ENCODE measurements at regions not wholly inside any gene's neighbourhood (a gene's known extent, or its start where the extent isn't known, plus 50 kb on each side); places are given as distances from the start of the nearest gene placed in this dataset.

- Histone ChIP-seq H3F3A (replicated peaks; ENCODE audit: low read depth) (no peaks in the 10 kb centered on the region), H4K20me1 (replicated peaks; ENCODE audit: insufficient read depth) (no peaks in the 10 kb centered on the region), H3K79me2 (replicated peaks; ENCODE audit: insufficient read depth) (no peaks in the 10 kb centered on the region), H3K36me3 (ENCODE audit: insufficient read depth) (no peaks in the 10 kb centered on the region), H3K27me3 (ENCODE audit: insufficient read depth) (no peaks in the 10 kb centered on the region), H3K4me2 (no peak overlapping the region), H2AFZ (no peak overlapping the region), H3K4me3 (no peak overlapping the region), H3K27ac (ENCODE audit: low read depth) (no peak overlapping the region), H3K4me1 (ENCODE audit: insufficient read depth) (no peaks in the 10 kb centered on the region), H3K9me2 (ENCODE audit: insufficient read depth) (peaks cover 6% of the 10 kb centered on the region; the same call in 1 of the 2 replicates)
- ATAC-seq (no peak), DNase-seq (ENCODE audit: low spot score) (no peak)
- Mint-ChIP-seq H3K4me1 (no peaks in the 10 kb centered on the region), H3K36me3 (ENCODE audit: low read depth) (no peaks in the 10 kb centered on the region), H3K4me3 (no peak overlapping the region), H3K9me3 (peaks cover 4% of the 10 kb centered on the region; the same call in 2 of the 3 replicates), H3K27me3 (ENCODE audit: insufficient read depth, low read depth, poor library complexity) (peaks cover 7% of the 10 kb centered on the region), H3K27ac (no peak overlapping the region)
- TF ChIP-seq JUNB (IDR thresholded peaks at IDR 0.05; ENCODE audit: unreplicated experiment) (no peak), ZNF331 (CRISPR knock-in tag; IDR thresholded peaks at IDR 0.05; ENCODE audit: low read depth) (no peak), ZNF462 (CRISPR knock-in tag; IDR thresholded peaks at IDR 0.05) (no peak), EZH2phosphoT487 (IDR thresholded peaks at IDR 0.05; ENCODE audit: unreplicated experiment) (no peak), STAT1 (IDR thresholded peaks at IDR 0.05; ENCODE audit: unreplicated experiment) (no peak), EZH2 (IDR thresholded peaks at IDR 0.05; ENCODE audit: low read depth, unreplicated experiment) (no peak), CREB1 (CRISPR knock-in tag; IDR thresholded peaks at IDR 0.05; ENCODE audit: low read depth) (no peak), ZNF114 (CRISPR knock-in tag; IDR thresholded peaks at IDR 0.05) (no peak), POLR2AphosphoS5 (IDR thresholded peaks at IDR 0.05; ENCODE audit: low read depth) (no peak), ETS1 (IDR thresholded peaks at IDR 0.05) (no peak), NANOG (IDR thresholded peaks at IDR 0.05; ENCODE audit: borderline replicate concordance) (no peak)
- TF ChIP-seq, protein P1, sequence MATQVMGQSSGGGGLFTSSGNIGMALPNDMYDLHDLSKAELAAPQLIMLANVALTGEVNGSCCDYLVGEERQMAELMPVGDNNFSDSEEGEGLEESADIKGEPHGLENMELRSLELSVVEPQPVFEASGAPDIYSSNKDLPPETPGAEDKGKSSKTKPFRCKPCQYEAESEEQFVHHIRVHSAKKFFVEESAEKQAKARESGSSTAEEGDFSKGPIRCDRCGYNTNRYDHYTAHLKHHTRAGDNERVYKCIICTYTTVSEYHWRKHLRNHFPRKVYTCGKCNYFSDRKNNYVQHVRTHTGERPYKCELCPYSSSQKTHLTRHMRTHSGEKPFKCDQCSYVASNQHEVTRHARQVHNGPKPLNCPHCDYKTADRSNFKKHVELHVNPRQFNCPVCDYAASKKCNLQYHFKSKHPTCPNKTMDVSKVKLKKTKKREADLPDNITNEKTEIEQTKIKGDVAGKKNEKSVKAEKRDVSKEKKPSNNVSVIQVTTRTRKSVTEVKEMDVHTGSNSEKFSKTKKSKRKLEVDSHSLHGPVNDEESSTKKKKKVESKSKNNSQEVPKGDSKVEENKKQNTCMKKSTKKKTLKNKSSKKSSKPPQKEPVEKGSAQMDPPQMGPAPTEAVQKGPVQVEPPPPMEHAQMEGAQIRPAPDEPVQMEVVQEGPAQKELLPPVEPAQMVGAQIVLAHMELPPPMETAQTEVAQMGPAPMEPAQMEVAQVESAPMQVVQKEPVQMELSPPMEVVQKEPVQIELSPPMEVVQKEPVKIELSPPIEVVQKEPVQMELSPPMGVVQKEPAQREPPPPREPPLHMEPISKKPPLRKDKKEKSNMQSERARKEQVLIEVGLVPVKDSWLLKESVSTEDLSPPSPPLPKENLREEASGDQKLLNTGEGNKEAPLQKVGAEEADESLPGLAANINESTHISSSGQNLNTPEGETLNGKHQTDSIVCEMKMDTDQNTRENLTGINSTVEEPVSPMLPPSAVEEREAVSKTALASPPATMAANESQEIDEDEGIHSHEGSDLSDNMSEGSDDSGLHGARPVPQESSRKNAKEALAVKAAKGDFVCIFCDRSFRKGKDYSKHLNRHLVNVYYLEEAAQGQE (IDR thresholded peaks at IDR 0.05; ENCODE audit: unreplicated experiment): no peak
- TF ChIP-seq, protein P2, sequence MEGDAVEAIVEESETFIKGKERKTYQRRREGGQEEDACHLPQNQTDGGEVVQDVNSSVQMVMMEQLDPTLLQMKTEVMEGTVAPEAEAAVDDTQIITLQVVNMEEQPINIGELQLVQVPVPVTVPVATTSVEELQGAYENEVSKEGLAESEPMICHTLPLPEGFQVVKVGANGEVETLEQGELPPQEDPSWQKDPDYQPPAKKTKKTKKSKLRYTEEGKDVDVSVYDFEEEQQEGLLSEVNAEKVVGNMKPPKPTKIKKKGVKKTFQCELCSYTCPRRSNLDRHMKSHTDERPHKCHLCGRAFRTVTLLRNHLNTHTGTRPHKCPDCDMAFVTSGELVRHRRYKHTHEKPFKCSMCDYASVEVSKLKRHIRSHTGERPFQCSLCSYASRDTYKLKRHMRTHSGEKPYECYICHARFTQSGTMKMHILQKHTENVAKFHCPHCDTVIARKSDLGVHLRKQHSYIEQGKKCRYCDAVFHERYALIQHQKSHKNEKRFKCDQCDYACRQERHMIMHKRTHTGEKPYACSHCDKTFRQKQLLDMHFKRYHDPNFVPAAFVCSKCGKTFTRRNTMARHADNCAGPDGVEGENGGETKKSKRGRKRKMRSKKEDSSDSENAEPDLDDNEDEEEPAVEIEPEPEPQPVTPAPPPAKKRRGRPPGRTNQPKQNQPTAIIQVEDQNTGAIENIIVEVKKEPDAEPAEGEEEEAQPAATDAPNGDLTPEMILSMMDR (conservative IDR thresholded peaks at IDR 0.05; ENCODE audit: low read depth in 2 of 2): no peak
Observed at GRCh38 chr6:156013155-156013554, 557.5 kb upstream of the NOX3 start.

All from GM23338 (cell line).